ENCODE measurements at regions not wholly inside any gene's neighbourhood (a gene's known extent, or its start where the extent isn't known, plus 50 kb on each side); places are given as distances from the start of the nearest gene placed in this dataset.

DNA sequence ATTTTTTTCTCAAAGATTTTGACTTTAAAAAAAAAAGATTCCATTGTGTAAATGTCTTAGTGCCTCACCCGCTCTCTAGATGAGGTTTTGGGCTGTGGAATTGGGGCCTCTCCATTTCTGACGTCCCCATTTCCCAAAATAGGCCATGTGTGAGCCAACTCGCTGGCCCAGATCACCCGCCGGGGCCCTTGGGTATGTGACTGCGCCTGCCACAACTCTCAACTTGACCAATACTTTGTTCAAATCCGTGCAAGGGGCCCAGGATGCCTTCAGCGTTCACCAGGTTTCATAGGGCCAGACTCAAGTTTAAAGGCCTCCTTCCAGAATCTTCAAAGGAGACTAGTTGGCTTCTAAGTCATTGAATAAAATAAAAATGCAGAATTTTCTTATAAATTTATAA lies 96.0 kb downstream of the DHCR7 start:
- Histone ChIP-seq H3K9me2 (ENCODE audit: insufficient read depth, low read length) (no peaks in the 10 kb centered on the region), H3K9ac (ENCODE audit: low read length) (no peak overlapping the region), H3K9me3 (ENCODE audit: low read length) (no peaks in the 10 kb centered on the region), H3K36me3 (ENCODE audit: insufficient read depth, low read length) (no peaks in the 10 kb centered on the region), H3K79me2 (replicated peaks; ENCODE audit: insufficient read depth, low read length) (no peaks in the 10 kb centered on the region), H3F3A (ENCODE audit: insufficient read depth, low read length, poor library complexity, severe bottlenecking) (no peaks in the 10 kb centered on the region), H3K4me3 (ENCODE audit: low read length) (no peak overlapping the region), H2AFZ (ENCODE audit: low read depth, low read length) (no peak overlapping the region), H3K27me3 (ENCODE audit: insufficient read depth, low read depth, low read length) (no peaks in the 10 kb centered on the region), H3K27ac (ENCODE audit: low read length) (no peak overlapping the region), H4K20me1 (ENCODE audit: insufficient read depth) (no peaks in the 10 kb centered on the region), H3K4me2 (ENCODE audit: low read length) (no peak overlapping the region)
- TF ChIP-seq, protein P1, sequence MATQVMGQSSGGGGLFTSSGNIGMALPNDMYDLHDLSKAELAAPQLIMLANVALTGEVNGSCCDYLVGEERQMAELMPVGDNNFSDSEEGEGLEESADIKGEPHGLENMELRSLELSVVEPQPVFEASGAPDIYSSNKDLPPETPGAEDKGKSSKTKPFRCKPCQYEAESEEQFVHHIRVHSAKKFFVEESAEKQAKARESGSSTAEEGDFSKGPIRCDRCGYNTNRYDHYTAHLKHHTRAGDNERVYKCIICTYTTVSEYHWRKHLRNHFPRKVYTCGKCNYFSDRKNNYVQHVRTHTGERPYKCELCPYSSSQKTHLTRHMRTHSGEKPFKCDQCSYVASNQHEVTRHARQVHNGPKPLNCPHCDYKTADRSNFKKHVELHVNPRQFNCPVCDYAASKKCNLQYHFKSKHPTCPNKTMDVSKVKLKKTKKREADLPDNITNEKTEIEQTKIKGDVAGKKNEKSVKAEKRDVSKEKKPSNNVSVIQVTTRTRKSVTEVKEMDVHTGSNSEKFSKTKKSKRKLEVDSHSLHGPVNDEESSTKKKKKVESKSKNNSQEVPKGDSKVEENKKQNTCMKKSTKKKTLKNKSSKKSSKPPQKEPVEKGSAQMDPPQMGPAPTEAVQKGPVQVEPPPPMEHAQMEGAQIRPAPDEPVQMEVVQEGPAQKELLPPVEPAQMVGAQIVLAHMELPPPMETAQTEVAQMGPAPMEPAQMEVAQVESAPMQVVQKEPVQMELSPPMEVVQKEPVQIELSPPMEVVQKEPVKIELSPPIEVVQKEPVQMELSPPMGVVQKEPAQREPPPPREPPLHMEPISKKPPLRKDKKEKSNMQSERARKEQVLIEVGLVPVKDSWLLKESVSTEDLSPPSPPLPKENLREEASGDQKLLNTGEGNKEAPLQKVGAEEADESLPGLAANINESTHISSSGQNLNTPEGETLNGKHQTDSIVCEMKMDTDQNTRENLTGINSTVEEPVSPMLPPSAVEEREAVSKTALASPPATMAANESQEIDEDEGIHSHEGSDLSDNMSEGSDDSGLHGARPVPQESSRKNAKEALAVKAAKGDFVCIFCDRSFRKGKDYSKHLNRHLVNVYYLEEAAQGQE (IDR thresholded peaks at IDR 0.05; ENCODE audit: borderline replicate concordance) = no peak
- TF ChIP-seq EP300 (conservative IDR thresholded peaks at IDR 0.05; ENCODE audit: poor library complexity, severe bottlenecking) = no peak

- Histone ChIP-seq H3K4me3 (ENCODE audit: low read length) (no peak overlapping the region), H3K4me2 (ENCODE audit: low read length) (no peak overlapping the region), H3K27ac (ENCODE audit: low read length) (no peak overlapping the region), H3K36me3 (ENCODE audit: insufficient read depth, low read length) (no peaks in the 10 kb centered on the region), H3K9ac (ENCODE audit: low read length) (no peak overlapping the region), H2AFZ (ENCODE audit: low read depth, low read length) (no peak overlapping the region), H4K20me1 (ENCODE audit: insufficient read depth) (no peaks in the 10 kb centered on the region), H3K79me2 (replicated peaks; ENCODE audit: insufficient read depth, low read length) (no peaks in the 10 kb centered on the region), H3K9me3 (ENCODE audit: low read length) (no peaks in the 10 kb centered on the region), H3K27me3 (ENCODE audit: insufficient read depth, low read depth, low read length) (no peaks in the 10 kb centered on the region), H3F3A (ENCODE audit: insufficient read depth, low read length, poor library complexity, severe bottlenecking) (no peaks in the 10 kb centered on the region), H3K9me2 (ENCODE audit: insufficient read depth, low read length) (no peaks in the 10 kb centered on the region)
- no peak for TF ChIP-seq TAF1 (IDR thresholded peaks at IDR 0.05; ENCODE audit: low read depth)
- TF ChIP-seq SMC3 (conservative IDR thresholded peaks at IDR 0.05; ENCODE audit: poor library complexity) = no peak
- TF ChIP-seq POLR2AphosphoS5 (IDR thresholded peaks at IDR 0.05) = no peak
- TF ChIP-seq EP300 (conservative IDR thresholded peaks at IDR 0.05; ENCODE audit: poor library complexity, severe bottlenecking) = no peak
- no peak for TF ChIP-seq MXI1 (conservative IDR thresholded peaks at IDR 0.05; ENCODE audit: poor library complexity, severe bottlenecking)
- TF ChIP-seq RAD21 (conservative IDR thresholded peaks at IDR 0.05) = no peak
- no peak for TF ChIP-seq EZH2 (IDR thresholded peaks at IDR 0.05; ENCODE audit: borderline replicate concordance, insufficient read depth, low read length, poor library complexity, severe bottlenecking)
- TF ChIP-seq CTCF (IDR thresholded peaks at IDR 0.05; ENCODE audit: poor library complexity, severe bottlenecking) = no peak
- TF ChIP-seq, protein P1 (IDR thresholded peaks at IDR 0.05; ENCODE audit: borderline replicate concordance) = no peak
Observed at GRCh38 chr11:71349627-71350026, 97.2 kb upstream of the SHANK2 start.
